ENCODE measurements at regions not wholly inside any gene's neighbourhood (a gene's known extent, or its start where the extent isn't known, plus 50 kb on each side); places are given as distances from the start of the nearest gene placed in this dataset.

DNA sequence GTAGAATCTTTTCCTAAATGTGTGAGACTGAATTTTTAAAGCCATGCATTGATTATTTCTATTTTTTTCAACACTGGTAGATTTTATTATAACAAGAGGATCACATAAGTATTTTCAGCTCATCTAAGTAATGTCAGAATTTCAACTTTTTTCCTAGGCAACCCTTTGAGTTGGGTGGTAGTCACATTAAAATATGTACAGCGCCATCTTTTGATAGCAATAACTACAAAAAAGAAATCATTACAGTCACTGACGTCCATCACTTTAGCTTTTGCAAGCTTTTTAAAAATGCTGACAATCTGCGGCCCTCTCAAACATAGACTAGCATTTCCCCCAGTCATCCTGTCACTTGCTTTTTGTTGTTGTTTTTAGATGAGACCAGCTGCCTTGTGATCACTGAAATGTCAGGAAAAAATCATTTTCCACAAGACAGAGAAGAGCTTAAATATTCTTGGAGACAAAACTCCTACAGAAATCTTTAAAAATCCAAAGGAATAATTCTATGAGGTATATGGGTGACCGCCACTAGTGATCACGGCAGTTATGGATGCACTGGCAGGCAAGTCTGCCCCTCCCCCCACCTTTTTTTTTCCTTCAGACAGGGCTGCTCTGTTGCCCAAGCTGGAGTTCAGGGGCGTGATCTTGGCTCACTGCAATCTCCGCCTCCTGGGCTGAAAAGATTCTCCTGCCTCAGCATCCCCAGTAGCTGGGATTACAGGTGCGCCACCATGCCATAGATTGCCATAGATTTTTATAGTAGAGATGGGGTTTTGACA, 384.0 kb upstream of the KCNMB2 start:
- POLR2A ChIA-PET, result no interaction called here
- Histone ChIP-seq H3K9me3 (ENCODE audit: low read length) (no peaks in the 10 kb centered on the region), H3K27me3 (ENCODE audit: insufficient read depth, low read length, poor library complexity, severe bottlenecking) (no peaks in the 10 kb centered on the region), H3K36me3 (ENCODE audit: insufficient read depth, low read length) (no peaks in the 10 kb centered on the region), H3K4me1 (ENCODE audit: insufficient read depth, low read length) (no peaks in the 10 kb centered on the region), H3K4me3 (ENCODE audit: low read length) (no peak overlapping the region), H3K27ac (ENCODE audit: low read depth, low read length) (no peak overlapping the region)
- H3K4me3 Mint-ChIP-seq, result no peak overlapping the region
- no peaks in the 10 kb centered on the region for H3K4me1 Mint-ChIP-seq
- CTCF ChIA-PET, result no interaction called here
- no peaks in the 10 kb centered on the region for H3K36me3 Mint-ChIP-seq
- DNase-seq, result no peak
- H3K27me3 Mint-ChIP-seq, result peaks cover 0 to 2% of the 10 kb centered on the region in 2 donors
- H3K9me3 Mint-ChIP-seq, result no peaks in the 10 kb centered on the region
- H3K27ac Mint-ChIP-seq, result no peak overlapping the region

DNA sequence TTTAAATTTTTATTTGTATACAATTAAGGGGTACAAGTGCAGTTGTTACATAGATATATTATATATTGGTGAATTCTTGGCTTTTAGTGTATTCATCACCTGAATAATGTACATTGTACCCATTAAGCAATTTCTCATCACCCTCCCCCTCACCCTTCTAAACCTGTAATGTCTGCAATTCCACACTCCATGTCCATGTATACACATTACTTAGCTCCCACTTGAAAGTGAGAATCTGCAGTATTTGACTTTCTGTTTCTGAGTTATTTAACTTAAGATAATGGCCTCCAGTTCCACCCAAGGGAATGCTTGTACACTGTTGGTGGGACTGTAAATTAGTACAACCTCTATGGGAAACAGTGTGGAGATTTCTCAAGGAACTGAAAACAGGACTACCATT, 383.2 kb upstream of the KCNMB2 start:
- peaks cover 0 to 2% of the 10 kb centered on the region in 2 donors for H3K27me3 Mint-ChIP-seq
- ChIA-PET POLR2A (no interaction called here), CTCF (interaction anchor here (1.1 kb wide), 1 partner anchor 1280 kb away, joined by 3 read pairs; no protein-coding TSS in a partner anchor)
- DNase-seq, result no peak
- no peaks in the 10 kb centered on the region for H3K36me3 Mint-ChIP-seq
- no peak overlapping the region for H3K4me3 ChIP-seq (ENCODE audit: low read length)
- H3K4me1 ChIP-seq (ENCODE audit: insufficient read depth, low read length), result no peaks in the 10 kb centered on the region
- no peak overlapping the region for H3K4me3 Mint-ChIP-seq
- no peaks in the 10 kb centered on the region for H3K27me3 ChIP-seq (ENCODE audit: insufficient read depth, low read length, poor library complexity, severe bottlenecking)
- H3K36me3 ChIP-seq (ENCODE audit: insufficient read depth, low read length), result no peaks in the 10 kb centered on the region
- H3K4me1 Mint-ChIP-seq, result no peaks in the 10 kb centered on the region
- no peaks in the 10 kb centered on the region for H3K9me3 ChIP-seq (ENCODE audit: low read length)
- no peak overlapping the region for H3K27ac ChIP-seq (ENCODE audit: low read depth, low read length)
- H3K9me3 Mint-ChIP-seq, result no peaks in the 10 kb centered on the region
- H3K27ac Mint-ChIP-seq, result no peak overlapping the region

- H3K27me3 Mint-ChIP-seq, result peaks cover 4 to 13% of the 10 kb centered on the region in 2 donors
- H3K27ac ChIP-seq (ENCODE audit: low read depth, low read length), result no peak overlapping the region
- peak overlapping the region in 1 of 8 donors; percentile 20 for H3K27ac Mint-ChIP-seq
- H3K4me1 Mint-ChIP-seq, result no peaks in the 10 kb centered on the region
- no peaks in the 10 kb centered on the region for H3K4me1 ChIP-seq (ENCODE audit: insufficient read depth, low read length)
- H3K4me3 Mint-ChIP-seq, result no peak overlapping the region
- H3K36me3 Mint-ChIP-seq, result no peaks in the 10 kb centered on the region
- no peaks in the 10 kb centered on the region for H3K36me3 ChIP-seq (ENCODE audit: insufficient read depth, low read length)
- no peaks in the 10 kb centered on the region for H3K27me3 ChIP-seq (ENCODE audit: insufficient read depth, low read length, poor library complexity, severe bottlenecking)
- peaks cover 0 to 1% (median 0%) of the 10 kb centered on the region in 5 donors for H3K9me3 Mint-ChIP-seq
- no peaks in the 10 kb centered on the region for H3K9me3 ChIP-seq (ENCODE audit: low read length)
- no peak overlapping the region for H3K4me3 ChIP-seq (ENCODE audit: low read length)
- no peak for DNase-seq
- POLR2A ChIA-PET, result no interaction called here
- CTCF ChIA-PET, result no interaction called here
Observed at GRCh38 chr3:178155521-178155920, 380.7 kb upstream of the KCNMB2 start.

- no peak overlapping the region for H3K4me3 ChIP-seq (ENCODE audit: low read length)
- no peaks in the 10 kb centered on the region for H3K9me3 ChIP-seq (ENCODE audit: low read length)
- Mint-ChIP-seq H3K36me3 (no peaks in the 10 kb centered on the region), H3K4me1 (no peaks in the 10 kb centered on the region), H3K4me3 (no peak overlapping the region), H3K9me3 (peaks cover 0 to 1% (median 0%) of the 10 kb centered on the region in 5 donors), H3K27ac (peak overlapping the region in 1 of 8 donors; percentile 4), H3K27me3 (peaks cover 4 to 13% of the 10 kb centered on the region in 2 donors)
- CTCF ChIA-PET, result no interaction called here
- H3K36me3 ChIP-seq (ENCODE audit: insufficient read depth, low read length), result no peaks in the 10 kb centered on the region
- DNase-seq, result no peak
- H3K27me3 ChIP-seq (ENCODE audit: insufficient read depth, low read length, poor library complexity, severe bottlenecking), result no peaks in the 10 kb centered on the region
- no peaks in the 10 kb centered on the region for H3K4me1 ChIP-seq (ENCODE audit: insufficient read depth, low read length)
- H3K27ac ChIP-seq (ENCODE audit: low read depth, low read length), result no peak overlapping the region
- POLR2A ChIA-PET, result no interaction called here
Observed at GRCh38 chr3:178156301-178156700, 379.9 kb upstream of the KCNMB2 start.

DNA sequence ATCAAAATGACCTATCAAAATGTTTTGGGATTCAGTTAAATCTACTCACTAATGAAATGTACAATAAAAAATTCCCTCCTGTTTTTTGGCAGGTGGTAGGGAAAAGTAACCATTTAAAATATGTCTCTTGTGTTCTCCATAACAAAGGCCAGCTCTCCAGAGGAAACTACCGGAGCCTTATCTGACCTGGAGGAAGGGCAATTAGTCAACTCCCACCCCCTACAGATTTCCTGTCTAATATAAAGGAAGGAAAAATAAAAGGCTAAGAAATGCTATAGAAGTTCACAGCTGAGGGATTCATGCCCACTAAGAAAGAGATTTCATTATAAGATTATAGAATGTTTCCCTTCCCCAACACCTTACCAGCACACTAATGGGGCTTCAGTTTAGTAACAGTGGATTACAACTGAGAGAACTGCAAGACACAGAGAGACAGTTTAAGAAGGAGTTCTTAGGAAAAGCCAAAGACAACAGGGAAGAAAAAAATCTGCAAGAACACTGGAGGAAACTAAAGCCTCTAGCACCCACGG, 376.5 kb upstream of the KCNMB2 start:
- no peak for DNase-seq
- H3K27ac ChIP-seq (ENCODE audit: low read depth, low read length), result no peak overlapping the region
- Mint-ChIP-seq H3K4me1 (no peaks in the 10 kb centered on the region), H3K4me3 (no peak overlapping the region), H3K9me3 (peaks cover 0 to 1% (median 0%) of the 10 kb centered on the region in 5 donors), H3K36me3 (no peaks in the 10 kb centered on the region), H3K27ac (no peak overlapping the region), H3K27me3 (peaks cover 4 to 20% of the 10 kb centered on the region in 2 donors)
- no peaks in the 10 kb centered on the region for H3K4me1 ChIP-seq (ENCODE audit: insufficient read depth, low read length)
- no peaks in the 10 kb centered on the region for H3K27me3 ChIP-seq (ENCODE audit: insufficient read depth, low read length, poor library complexity, severe bottlenecking)
- H3K9me3 ChIP-seq (ENCODE audit: low read length), result no peaks in the 10 kb centered on the region
- CTCF ChIA-PET, result no interaction called here
- no peaks in the 10 kb centered on the region for H3K36me3 ChIP-seq (ENCODE audit: insufficient read depth, low read length)
- POLR2A ChIA-PET, result no interaction called here
- no peak overlapping the region for H3K4me3 ChIP-seq (ENCODE audit: low read length)

- H3K27ac Mint-ChIP-seq, result no peak overlapping the region
Observed at GRCh38 chr3:178169421-178169820, 366.8 kb upstream of the KCNMB2 start.

GRCh38 chr3:178170698-178171535, 365.3 kb upstream of the KCNMB2 start:
- no peaks in the 10 kb centered on the region for H3K9me3 ChIP-seq (ENCODE audit: low read length)
- no peaks in the 10 kb centered on the region for H3K9me3 Mint-ChIP-seq
- no peaks in the 10 kb centered on the region for H3K36me3 Mint-ChIP-seq
- H3K4me3 ChIP-seq (ENCODE audit: low read length), result no peak overlapping the region
- H3K27ac ChIP-seq (ENCODE audit: low read depth, low read length), result no peak overlapping the region
- no peaks in the 10 kb centered on the region for H3K4me1 Mint-ChIP-seq
- no peak overlapping the region for H3K4me3 Mint-ChIP-seq
- no peak for DNase-seq
- CTCF ChIA-PET, result no interaction called here
- H3K4me1 ChIP-seq (ENCODE audit: insufficient read depth, low read length), result no peaks in the 10 kb centered on the region
- no peaks in the 10 kb centered on the region for H3K27me3 ChIP-seq (ENCODE audit: insufficient read depth, low read length, poor library complexity, severe bottlenecking)
- H3K27me3 Mint-ChIP-seq, result peaks cover 8 to 17% of the 10 kb centered on the region in 2 donors
- no peak overlapping the region for H3K27ac Mint-ChIP-seq
- POLR2A ChIA-PET, result no interaction called here
- H3K36me3 ChIP-seq (ENCODE audit: insufficient read depth, low read length), result no peaks in the 10 kb centered on the region

More at GRCh38 chr3:178169421-178169820, 366.8 kb upstream of the KCNMB2 start:
- Mint-ChIP-seq H3K36me3 (no peaks in the 10 kb centered on the region), H3K9me3 (no peaks in the 10 kb centered on the region), H3K27me3 (peaks cover 8 to 17% of the 10 kb centered on the region in 2 donors), H3K4me1 (no peaks in the 10 kb centered on the region), H3K4me3 (no peak overlapping the region)
- Histone ChIP-seq H3K27ac (ENCODE audit: low read depth, low read length) (no peak overlapping the region), H3K4me3 (ENCODE audit: low read length) (no peak overlapping the region), H3K36me3 (ENCODE audit: insufficient read depth, low read length) (no peaks in the 10 kb centered on the region), H3K9me3 (ENCODE audit: low read length) (no peaks in the 10 kb centered on the region), H3K4me1 (ENCODE audit: insufficient read depth, low read length) (no peaks in the 10 kb centered on the region), H3K27me3 (ENCODE audit: insufficient read depth, low read length, poor library complexity, severe bottlenecking) (no peaks in the 10 kb centered on the region)
- DNase-seq, result no peak
- CTCF ChIA-PET, result no interaction called here
- POLR2A ChIA-PET, result no interaction called here

DNA sequence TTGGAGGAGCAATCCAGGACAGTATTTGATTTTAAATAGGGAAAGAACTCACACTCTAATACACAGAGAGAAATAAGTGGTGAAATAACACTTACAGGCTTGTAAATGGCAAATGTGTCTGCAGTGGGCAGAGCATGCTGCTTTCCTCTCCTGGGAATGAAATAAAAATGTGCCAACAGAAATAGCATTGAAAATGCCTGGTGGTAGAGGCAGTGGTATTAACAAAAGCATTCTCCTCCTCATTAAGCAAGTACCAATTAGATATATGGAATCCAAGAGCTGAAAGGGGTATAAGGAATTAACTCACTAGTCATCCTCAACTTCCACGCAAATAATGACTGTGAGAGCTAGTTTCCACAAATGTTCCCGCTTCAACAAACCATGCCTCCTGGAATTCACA, 364.1 kb upstream of the KCNMB2 start:
- H3K4me3 ChIP-seq (ENCODE audit: low read length), result no peak overlapping the region
- H3K4me3 Mint-ChIP-seq, result no peak overlapping the region
- no peaks in the 10 kb centered on the region for H3K9me3 Mint-ChIP-seq
- ChIA-PET CTCF (no interaction called here), POLR2A (no interaction called here)
- H3K4me1 Mint-ChIP-seq, result no peaks in the 10 kb centered on the region
- no peak for DNase-seq
- no peak overlapping the region for H3K27ac Mint-ChIP-seq
- no peaks in the 10 kb centered on the region for H3K36me3 Mint-ChIP-seq
- no peaks in the 10 kb centered on the region for H3K36me3 ChIP-seq (ENCODE audit: insufficient read depth, low read length)
- H3K9me3 ChIP-seq (ENCODE audit: low read length), result no peaks in the 10 kb centered on the region
- no peaks in the 10 kb centered on the region for H3K27me3 ChIP-seq (ENCODE audit: insufficient read depth, low read length, poor library complexity, severe bottlenecking)
- H3K4me1 ChIP-seq (ENCODE audit: insufficient read depth, low read length), result no peaks in the 10 kb centered on the region
- H3K27ac ChIP-seq (ENCODE audit: low read depth, low read length), result no peak overlapping the region
- peaks cover 8 to 12% of the 10 kb centered on the region in 2 donors for H3K27me3 Mint-ChIP-seq

Data from CD8-positive, alpha-beta memory T cell (primary cell).